C1 segment of cervical spinal cord (tissue), 14 donors: ENCODE measurements at regions not wholly inside any gene's neighbourhood (a gene's known extent, or its start where the extent isn't known, plus 50 kb on each side); places are given as distances from the start of the nearest gene placed in this dataset.
"Not testable (repeated sequence)": the region's sequence is repeated elsewhere in the genome, so short reads cannot be mapped to it uniquely, and the experiment has no call there.

Source experiments
- DNase-seq, 14 donors: peaks; one replicate each; lab custom pipeline; 2025; lab: John Stamatoyannopoulos, UW

DNA sequence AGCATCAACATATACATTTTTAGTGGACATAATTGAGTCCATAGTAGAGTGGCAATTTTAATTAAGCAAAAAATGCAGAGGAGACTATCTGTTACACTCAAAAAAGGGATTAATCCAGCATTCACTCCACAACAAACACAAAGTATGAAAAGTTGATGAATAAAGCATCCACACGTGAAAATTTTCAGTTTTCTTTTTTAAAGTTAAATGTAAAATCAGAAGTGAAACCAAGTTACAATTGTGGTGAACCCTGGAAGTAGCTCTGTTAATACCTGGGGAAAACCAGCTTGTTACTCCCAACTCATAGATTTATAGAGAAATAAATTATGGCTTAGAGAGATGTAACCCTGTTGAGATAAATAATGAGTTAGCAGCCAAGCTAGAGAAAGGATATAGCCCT lies 807.8 kb downstream of the TRIB2 start:
- no peak for DNase-seq

DNA sequence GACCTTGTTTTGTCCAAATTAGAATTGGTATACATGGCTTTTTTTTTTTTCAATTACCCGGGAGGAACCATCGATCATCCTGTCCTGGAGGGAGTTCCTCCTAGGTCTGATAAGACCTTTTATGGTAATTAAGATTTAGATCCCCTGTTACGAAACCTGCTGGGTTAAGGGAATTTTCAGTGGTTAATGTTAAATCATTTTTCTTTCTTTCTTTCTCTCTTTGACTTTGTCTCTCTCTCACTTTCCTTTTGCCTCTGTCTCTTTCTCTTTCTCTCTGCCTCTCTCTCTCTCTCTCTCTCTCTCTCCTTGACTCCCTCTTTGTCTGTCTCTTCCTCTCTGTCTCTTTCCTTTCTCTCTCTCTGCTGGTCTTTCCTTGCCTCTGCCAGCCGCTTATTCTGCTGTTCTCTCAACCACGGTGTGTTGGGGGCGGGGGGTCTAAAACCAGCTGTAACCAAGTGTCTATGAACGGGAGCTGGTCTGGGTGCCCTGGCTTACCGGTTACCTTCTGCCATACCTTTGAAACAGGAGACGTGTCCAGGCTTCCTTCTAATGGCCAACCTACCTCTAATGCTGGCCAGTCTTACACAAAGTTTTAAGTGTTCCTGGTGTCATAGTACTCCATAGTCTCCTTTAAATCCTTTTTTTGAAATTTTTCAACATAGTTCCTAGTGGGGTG lies 815.1 kb downstream of the TRIB2 start:
- DNase-seq, result not testable (repeated sequence)

- DNase-seq, result not testable (repeated sequence)
Observed at GRCh38 chr2:13532781-13533523, 816.2 kb downstream of the TRIB2 start.

GRCh38 chr2:13533524-13533922 lies 816.8 kb downstream of the TRIB2 start:
- no peak for DNase-seq

DNA sequence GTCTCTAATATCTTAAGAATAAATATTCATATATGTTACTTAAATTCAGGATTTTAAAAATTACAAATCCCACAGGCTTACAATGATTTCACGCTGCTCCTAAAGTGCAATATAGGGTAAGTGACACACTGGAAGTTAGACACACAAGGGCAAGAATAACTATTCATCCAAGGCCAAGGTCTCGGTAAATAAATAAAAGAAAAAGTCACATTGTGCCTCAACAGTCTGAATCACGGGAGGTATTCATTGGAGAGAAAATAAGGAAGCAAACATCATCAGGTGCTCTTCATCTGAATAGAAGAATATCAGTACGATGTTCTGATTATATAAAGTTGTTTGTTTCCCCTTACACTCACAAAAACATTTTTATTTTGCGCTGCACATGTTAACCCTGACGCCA lies 820.2 kb downstream of the TRIB2 start:
- DNase-seq, result no peak

DNA sequence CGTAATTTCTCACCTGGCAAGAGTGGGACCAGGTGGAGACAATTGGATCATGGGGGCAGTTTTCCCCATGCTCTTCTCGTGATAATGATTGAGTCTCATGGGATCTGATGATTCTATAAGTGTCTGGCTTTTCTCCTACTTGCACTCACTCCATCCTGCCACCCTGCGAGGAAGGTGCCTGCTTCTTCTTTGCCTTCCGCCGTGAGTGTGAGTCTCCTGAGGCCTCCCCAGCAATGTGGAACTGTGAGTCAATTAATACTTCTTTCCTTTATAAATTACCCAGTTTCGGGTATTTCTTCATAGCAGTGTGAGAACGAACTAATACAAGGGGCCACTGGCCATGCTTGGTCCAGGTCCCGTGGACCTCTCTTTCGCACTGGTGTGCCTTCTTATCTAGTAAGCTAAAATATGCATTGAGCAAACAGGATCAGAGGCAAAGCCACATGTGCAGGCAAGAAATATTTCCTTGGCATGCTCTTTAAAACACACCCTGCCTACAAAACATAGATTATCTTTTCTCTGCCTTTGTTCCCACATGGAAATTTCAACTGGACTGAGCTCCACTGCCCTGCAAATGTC lies 821.1 kb downstream of the TRIB2 start:
- no peak for DNase-seq

DNA sequence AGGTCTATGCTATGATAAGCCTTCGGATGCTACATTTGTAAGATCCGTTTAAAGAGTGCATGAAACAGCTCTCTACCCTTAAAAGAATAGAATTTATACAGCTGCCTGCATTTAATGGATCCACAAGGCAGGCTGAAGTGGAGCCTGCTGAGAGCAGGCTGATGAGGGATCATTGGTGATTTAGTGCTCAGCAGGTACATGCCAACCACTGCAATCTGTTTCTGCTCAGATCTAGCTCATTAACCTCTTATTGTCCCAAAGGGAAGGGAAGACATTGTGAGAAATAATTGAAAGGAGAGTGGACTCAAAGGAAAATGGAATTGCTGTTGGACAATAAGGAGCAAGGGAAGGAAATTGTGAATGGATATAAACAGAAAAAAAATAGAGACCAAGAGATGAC lies 822.6 kb downstream of the TRIB2 start:
- DNase-seq, result no peak

DNA sequence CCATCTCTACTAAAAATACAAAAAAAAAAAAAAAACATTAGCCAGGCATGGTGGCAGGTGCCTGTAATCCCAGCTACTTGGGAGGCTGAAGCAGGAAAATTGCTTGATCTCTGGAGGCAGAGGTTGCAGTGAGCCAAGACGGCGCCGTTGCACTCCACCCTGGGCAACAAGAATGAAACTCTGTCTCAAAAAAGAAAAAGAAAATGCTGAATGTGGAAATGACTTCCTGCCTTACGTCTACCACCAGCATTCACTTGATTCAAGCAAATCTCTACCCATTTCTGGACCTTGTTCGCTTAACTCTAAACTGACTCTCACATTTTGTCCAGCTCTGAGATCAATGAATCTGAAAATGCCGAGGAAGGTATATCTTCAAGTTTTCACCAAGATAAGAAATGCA lies 825.3 kb downstream of the TRIB2 start:
- DNase-seq, result no peak

- no peak for DNase-seq
Observed at GRCh38 chr2:13542642-13543041, 825.9 kb downstream of the TRIB2 start.

- no peak for DNase-seq
Observed at GRCh38 chr2:13543550-13543949, 826.8 kb downstream of the TRIB2 start.

DNA sequence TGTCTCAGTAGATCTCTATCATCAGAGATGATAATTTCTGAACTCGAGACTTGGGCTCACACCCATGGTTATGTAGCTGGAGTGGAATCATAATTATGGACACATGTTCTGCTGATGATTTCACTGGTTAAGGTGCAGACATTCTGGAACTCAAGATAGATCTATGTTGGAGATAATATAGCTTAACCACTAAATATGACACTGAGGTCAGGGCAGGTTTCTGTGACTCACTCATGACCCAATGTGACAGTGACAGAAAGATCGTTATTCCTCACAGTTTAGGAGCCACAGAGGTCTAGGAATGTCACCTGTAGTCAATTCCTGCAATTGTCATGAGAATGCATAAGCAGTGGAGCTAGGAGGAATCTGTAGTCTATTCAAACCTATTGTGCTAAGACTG lies 828.6 kb downstream of the TRIB2 start:
- no peak for DNase-seq

GRCh38 chr2:13546131-13546530 lies 829.4 kb downstream of the TRIB2 start:
- DNase-seq, result no peak

DNA sequence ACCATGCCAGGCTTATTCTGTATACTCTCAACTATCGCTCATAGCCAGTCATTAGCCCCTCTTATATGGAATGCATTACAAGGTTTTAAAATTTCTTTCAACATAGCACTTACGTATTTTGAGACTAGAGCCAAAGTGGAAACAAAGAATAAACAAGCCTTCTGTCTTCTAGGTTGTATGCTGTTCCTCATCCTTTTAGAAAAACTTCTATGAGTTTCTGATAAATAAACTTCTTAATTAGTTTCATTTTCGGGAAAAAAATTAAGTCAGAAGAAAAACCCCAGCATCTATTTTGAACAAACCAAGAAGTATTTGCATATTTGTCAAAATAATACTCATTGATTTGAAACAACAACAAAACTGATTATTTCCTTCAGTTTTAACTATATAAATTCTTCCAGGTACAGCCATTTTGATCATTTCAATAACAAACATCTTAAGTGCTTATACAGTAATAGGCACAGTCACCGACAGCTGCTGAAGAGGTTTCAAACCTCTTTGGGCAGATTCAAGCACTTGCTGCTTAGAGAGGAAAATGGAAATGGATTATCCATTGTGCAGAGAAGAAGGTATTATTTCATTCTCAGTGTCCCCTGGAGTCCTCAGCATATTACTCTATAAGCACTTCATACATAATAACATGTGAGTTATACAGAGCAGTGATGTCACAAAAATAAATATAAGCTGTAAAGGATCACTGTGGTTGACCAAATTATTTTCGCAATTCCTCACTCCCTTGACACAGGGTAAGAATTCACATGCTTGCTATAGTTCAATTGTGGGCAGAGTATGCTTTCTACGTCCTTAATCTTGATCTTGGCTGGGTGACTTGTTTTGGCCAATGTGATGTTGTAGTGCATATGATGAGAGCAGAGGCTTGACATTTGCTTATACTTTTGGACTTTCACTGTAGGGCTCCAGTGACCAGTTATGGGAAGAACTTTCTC lies 833.8 kb downstream of the TRIB2 start:
- DNase-seq, result no peak

DNA sequence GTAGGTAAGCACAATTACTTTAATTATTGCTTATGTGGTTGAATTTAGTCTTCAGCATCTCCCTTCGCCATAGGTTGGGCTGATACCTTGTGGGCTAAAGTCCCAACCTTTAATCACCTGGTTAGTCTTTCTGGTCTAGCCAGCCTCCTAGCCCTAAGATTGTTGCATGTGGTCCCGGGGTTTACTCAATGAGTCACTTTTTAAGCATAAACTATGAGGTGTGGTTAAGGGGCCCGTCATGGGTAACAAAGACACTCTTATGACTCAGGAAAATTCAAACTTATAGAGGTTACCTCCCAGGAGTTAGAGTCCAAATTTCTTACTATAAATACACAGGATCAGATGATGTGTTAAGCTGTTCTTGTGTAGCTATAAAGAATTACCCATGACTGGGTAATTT lies 841.6 kb downstream of the TRIB2 start:
- DNase-seq, result no peak

DNA sequence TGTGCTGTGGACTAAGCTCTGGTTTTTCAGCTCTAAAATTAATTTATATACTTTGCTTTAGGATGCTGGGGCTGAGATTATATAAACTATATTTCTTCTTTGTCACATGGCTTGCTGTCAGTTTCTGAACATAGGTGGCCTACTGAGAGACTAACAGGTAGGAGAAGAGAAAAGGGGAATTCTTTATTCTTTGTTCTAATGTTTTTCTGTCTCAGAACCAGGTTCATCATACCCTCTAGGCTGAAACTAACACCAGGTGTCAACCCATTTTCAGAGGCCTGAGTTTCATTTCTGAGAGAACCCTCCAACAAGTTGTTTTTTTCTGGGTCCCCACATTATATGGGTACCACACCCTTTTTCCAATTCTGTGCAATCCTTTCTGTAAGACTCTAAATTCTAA lies 843.6 kb downstream of the TRIB2 start:
- DNase-seq, result no peak

DNA sequence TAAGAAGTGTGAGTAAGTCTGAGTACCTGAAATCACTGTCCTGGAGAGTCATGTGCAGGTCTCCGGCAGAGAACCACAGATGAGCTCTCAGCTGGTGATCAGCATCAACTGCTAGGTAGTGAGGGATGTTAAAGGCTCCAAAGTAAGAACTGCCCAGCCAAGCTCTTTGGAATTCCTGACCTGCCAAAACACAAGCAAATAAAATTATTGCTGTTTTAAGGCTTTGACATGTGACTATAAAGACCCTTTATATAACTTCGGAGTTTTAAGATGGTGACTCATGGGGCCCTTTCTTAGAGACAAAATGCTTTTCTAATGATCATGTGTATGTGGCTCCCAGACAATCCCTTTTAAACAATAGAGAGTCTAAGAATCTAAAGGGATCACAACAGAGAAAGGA lies 855.7 kb downstream of the TRIB2 start:
- DNase-seq, result no peak

- no peak for DNase-seq
Observed at GRCh38 chr2:13574831-13575230, 858.1 kb downstream of the TRIB2 start.

GRCh38 chr2:13576406-13577036 lies 859.8 kb downstream of the TRIB2 start:
- DNase-seq, result no peak

DNA sequence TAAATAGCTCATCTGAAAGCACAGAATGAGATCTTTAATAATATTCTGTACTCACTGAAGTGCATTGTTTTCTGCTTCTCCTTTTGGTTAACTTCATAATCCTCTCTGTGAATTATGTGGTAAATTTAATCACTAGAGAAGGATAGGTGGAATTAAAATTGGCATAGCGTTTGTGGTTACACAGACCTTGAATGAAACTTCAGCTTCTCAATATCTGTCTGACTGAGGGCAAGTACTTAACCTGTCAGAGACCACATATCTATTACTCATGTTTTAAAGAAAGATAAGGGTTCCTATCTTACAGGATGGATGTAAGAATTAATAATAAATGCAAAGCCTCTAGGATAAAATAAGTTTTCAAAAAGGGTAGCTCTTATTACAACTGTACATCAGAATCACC lies 861.8 kb downstream of the TRIB2 start:
- no peak for DNase-seq

- no peak for DNase-seq
Observed at GRCh38 chr2:13581471-13581870, 864.7 kb downstream of the TRIB2 start.

DNA sequence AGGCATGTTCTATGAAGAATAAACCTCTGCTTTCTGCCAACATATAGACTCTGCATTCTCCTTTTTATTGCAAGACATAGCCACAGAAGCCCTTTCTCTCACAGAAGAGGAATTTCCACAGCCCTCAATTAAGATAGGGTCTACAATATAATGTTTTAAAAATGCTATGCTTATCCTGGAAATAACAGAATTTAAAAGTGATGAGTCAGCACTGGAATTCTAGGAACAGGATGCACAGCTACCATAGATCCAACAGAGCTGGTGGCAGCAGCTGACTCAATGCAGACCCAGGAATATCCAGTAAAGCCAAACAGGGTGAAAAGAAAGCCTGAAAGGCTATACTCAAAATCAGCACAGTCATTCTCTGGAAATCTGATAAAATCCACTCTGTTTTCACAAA lies 866.9 kb downstream of the TRIB2 start:
- DNase-seq, result no peak

GRCh38 chr2:13584020-13584419 lies 867.3 kb downstream of the TRIB2 start:
- no peak for DNase-seq
